ENCODE measurements at regions not wholly inside any gene's neighbourhood (a gene's known extent, or its start where the extent isn't known, plus 50 kb on each side); places are given as distances from the start of the nearest gene placed in this dataset.

DNA sequence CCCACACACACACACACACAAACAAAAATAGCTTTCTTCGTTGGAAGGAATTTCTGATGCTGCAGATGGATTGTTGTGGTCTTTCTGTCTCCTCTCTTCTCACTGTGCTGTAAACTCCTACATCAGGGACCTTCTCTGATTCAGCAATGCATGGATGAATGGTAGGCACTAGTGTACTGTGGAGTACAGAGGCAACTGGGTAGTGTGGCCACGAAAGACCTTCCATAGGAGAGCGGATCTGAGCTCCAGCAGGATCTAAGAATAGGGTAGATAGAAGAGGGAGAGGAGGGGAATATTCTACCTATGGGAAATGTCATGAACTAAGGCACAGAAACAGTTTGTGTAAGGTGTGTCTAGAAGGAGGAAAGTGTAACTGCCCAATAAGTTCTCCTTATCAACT is 266.8 kb downstream of the MYCN start:
- no peaks in the 10 kb centered on the region for H3K4me1 Mint-ChIP-seq
- ChIA-PET CTCF (no interaction called here), POLR2A (no interaction called here)
- intact Hi-C loops (cut with micrococcal nuclease) = no loop called here
- Histone ChIP-seq H2AFZ (ENCODE audit: insufficient read depth, low read depth, low read length, poor library complexity, severe bottlenecking) (no peak overlapping the region), H3K9me3 (ENCODE audit: control extremely low read depth in 1 of 3, control insufficient read depth in 2 of 3, insufficient read depth in 1 of 3, low read length in 2 of 3) (peaks cover 0 to 12% (median 8%) of the 10 kb centered on the region in 3 donors), H3K27ac (ENCODE audit: low read length in 2 of 2) (no peak overlapping the region), H3K4me3 (ENCODE audit: control extremely low read depth in 1 of 5, extremely low read depth in 1 of 5, insufficient read depth in 1 of 5, low read depth in 2 of 5, low read length in 4 of 5) (no peak overlapping the region), H3K36me3 (replicated peaks in 1 of 2; ENCODE audit: control extremely low read depth in 1 of 2, control insufficient read depth in 1 of 2, extremely low read depth in 1 of 2, insufficient read depth in 2 of 2, low read length in 1 of 2) (no peaks in the 10 kb centered on the region), H3K4me1 (ENCODE audit: control insufficient read depth in 2 of 2, insufficient read depth in 2 of 2, low read length in 2 of 2) (no peaks in the 10 kb centered on the region), H3K4me2 (replicated peaks; ENCODE audit: low read depth, low read length, poor library complexity, severe bottlenecking) (no peak overlapping the region), H3K9ac (ENCODE audit: low read length) (no peak overlapping the region), H3K27me3 (replicated peaks in 1 of 4; ENCODE audit: control extremely low read depth in 1 of 4, control insufficient read depth in 3 of 4, insufficient read depth in 4 of 4, low read length in 3 of 4) (no peaks in the 10 kb centered on the region), H4K20me1 (ENCODE audit: control insufficient read depth, insufficient read depth, low read length, poor library complexity, severe bottlenecking) (no peaks in the 10 kb centered on the region), H3K79me2 (ENCODE audit: control insufficient read depth, insufficient read depth, low read length) (no peaks in the 10 kb centered on the region)
- H3K27me3 Mint-ChIP-seq = no peaks in the 10 kb centered on the region
- peaks cover 9% of the 10 kb centered on the region for H3K9me3 Mint-ChIP-seq (ENCODE audit: insufficient read depth)
- 100% methylated on average over 1 of the region's 3 CpGs for WGBS (ENCODE audit: insufficient coverage)
- ATAC-seq (ENCODE audit: low read depth) (no peak), DNase-seq (no peak)
- no peak overlapping the region for H3K4me3 Mint-ChIP-seq
- TF ChIP-seq EZH2 (IDR thresholded peaks at IDR 0.05; ENCODE audit: borderline replicate concordance, insufficient read depth, low read depth, low read length, poor library complexity, severe bottlenecking) (no peak), CTCF (IDR thresholded peaks at IDR 0.05) (no peak)
- H3K27ac Mint-ChIP-seq = no peak overlapping the region

DNA sequence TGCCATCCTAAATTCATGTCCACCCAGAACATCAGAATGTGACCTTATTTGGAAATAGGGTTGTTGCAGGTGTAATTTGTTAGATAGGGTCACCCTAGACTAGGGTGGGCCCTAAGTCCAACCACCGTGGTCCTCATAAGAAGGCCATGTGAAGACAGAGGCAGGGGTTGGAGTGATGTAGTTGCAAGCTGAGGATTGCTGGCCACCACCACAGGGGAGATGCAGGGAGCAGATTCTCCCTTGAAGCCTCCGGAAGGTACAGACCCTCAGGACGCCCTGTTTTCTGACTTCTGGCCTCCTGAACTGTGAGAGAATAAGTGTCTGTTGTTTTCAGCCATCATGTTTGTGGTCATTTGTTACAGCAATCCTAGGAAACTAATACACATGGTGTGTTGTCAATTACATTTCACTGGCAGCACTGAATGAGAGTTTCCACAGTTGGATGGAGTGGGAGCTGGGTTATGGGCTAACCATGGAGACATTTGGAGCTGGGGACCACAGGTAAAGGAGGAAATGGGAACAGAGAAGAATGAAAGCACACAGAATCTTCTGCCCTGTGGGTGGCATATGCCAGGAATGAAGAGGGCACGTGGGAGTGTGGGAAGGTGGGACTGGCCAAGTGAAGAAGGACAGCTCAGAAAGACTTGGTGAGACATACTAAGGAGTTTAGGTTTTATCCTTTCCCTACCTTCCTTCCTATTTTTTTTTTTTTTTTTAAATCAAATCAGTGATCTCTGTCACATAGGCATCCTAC is 266.0 kb downstream of the MYCN start:
- TF ChIP-seq CTCF (IDR thresholded peaks at IDR 0.05) (no peak), EZH2 (IDR thresholded peaks at IDR 0.05; ENCODE audit: borderline replicate concordance, insufficient read depth, low read depth, low read length, poor library complexity, severe bottlenecking) (no peak)
- ATAC-seq (ENCODE audit: low read depth) (no peak), DNase-seq (no peak)
- ChIA-PET CTCF (no interaction called here), POLR2A (no interaction called here)
- intact Hi-C loops (cut with micrococcal nuclease) = no loop called here
- Mint-ChIP-seq H3K9me3 (ENCODE audit: insufficient read depth) (peaks cover 9% of the 10 kb centered on the region), H3K4me3 (no peak overlapping the region), H3K27me3 (no peaks in the 10 kb centered on the region), H3K4me1 (no peaks in the 10 kb centered on the region), H3K27ac (no peak overlapping the region)
- WGBS (ENCODE audit: insufficient coverage) = 78% methylated on average over 3 of the region's 4 CpGs
- H3K4me1 ChIP-seq (ENCODE audit: control insufficient read depth in 2 of 2, insufficient read depth in 2 of 2, low read length in 2 of 2) = no peaks in the 10 kb centered on the region
- H2AFZ ChIP-seq (ENCODE audit: insufficient read depth, low read depth, low read length, poor library complexity, severe bottlenecking) = no peak overlapping the region
- no peaks in the 10 kb centered on the region for H3K27me3 ChIP-seq (replicated peaks in 1 of 4; ENCODE audit: control extremely low read depth in 1 of 4, control insufficient read depth in 3 of 4, insufficient read depth in 4 of 4, low read length in 3 of 4)
- no peak overlapping the region for H3K4me2 ChIP-seq (replicated peaks; ENCODE audit: low read depth, low read length, poor library complexity, severe bottlenecking)
- no peaks in the 10 kb centered on the region for H3K79me2 ChIP-seq (ENCODE audit: control insufficient read depth, insufficient read depth, low read length)
- peaks cover 0 to 12% (median 8%) of the 10 kb centered on the region in 3 donors for H3K9me3 ChIP-seq (ENCODE audit: control extremely low read depth in 1 of 3, control insufficient read depth in 2 of 3, insufficient read depth in 1 of 3, low read length in 2 of 3)
- no peak overlapping the region for H3K27ac ChIP-seq (ENCODE audit: low read length in 2 of 2)
- H3K4me3 ChIP-seq (ENCODE audit: control extremely low read depth in 1 of 5, extremely low read depth in 1 of 5, insufficient read depth in 1 of 5, low read depth in 2 of 5, low read length in 4 of 5) = no peak overlapping the region
- H3K9ac ChIP-seq (ENCODE audit: low read length) = no peak overlapping the region
- no peaks in the 10 kb centered on the region for H3K36me3 ChIP-seq (replicated peaks in 1 of 2; ENCODE audit: control extremely low read depth in 1 of 2, control insufficient read depth in 1 of 2, extremely low read depth in 1 of 2, insufficient read depth in 2 of 2, low read length in 1 of 2)
- H4K20me1 ChIP-seq (ENCODE audit: control insufficient read depth, insufficient read depth, low read length, poor library complexity, severe bottlenecking) = no peaks in the 10 kb centered on the region

Data from B cell (primary cell).